Endodermal cell (in vitro differentiated cells): ENCODE measurements at regions not wholly inside any gene's neighbourhood (a gene's known extent, or its start where the extent isn't known, plus 50 kb on each side); places are given as distances from the start of the nearest gene placed in this dataset.

Source experiments
- DNase-seq: peaks from one replicate; pipeline ENCODE4 v3.0.0-alpha.2; 2017
- H3K27ac ChIP-seq: 2 replicates; pipeline ENCODE4 v1.5.1; 2013; ENCODE audit warnings: mild to moderate bottlenecking, low read depth, low read length, moderate library complexity
- H3K27me3 ChIP-seq: 2 replicates; pipeline ENCODE4 v1.6.1; 2013; ENCODE audit warnings: mild to moderate bottlenecking, low read length, moderate library complexity; ENCODE audit not compliant: insufficient read depth, control insufficient read depth, poor library complexity, severe bottlenecking
- H3K36me3 ChIP-seq: 2 replicates; pipeline ENCODE4 v1.7.0; 2013; ENCODE audit warnings: mild to moderate bottlenecking, low read length, moderate library complexity; ENCODE audit not compliant: control insufficient read depth, insufficient read depth
- H3K4me1 ChIP-seq: one replicate; pipeline ENCODE4 v1.7.0; 2013; ENCODE audit warnings: low read length; ENCODE audit not compliant: control insufficient read depth, insufficient read depth
- H3K4me3 ChIP-seq: 2 replicates; pipeline ENCODE4 v1.5.1; 2013; ENCODE audit warnings: mild to moderate bottlenecking, low read length, moderate library complexity
- H3K9ac ChIP-seq: 2 replicates; pipeline ENCODE4 v1.6.1; 2013; ENCODE audit warnings: mild to moderate bottlenecking, low read length, moderate library complexity; ENCODE audit not compliant: poor library complexity, severe bottlenecking; ENCODE audit errors: extremely low read depth
- H3K9me3 ChIP-seq: 2 replicates; pipeline ENCODE4 v1.6.1; 2013; ENCODE audit warnings: mild to moderate bottlenecking, low read length, moderate library complexity; ENCODE audit not compliant: control insufficient read depth
- H3K27ac Mint-ChIP-seq: 2 replicates; pipeline ENCODE4 v1.8.0; 2020; ENCODE audit warnings: mixed read lengths
- H3K27me3 Mint-ChIP-seq: 2 replicates; pipeline ENCODE4 v1.8.0; 2021; ENCODE audit warnings: mild to moderate bottlenecking, mixed read lengths; ENCODE audit not compliant: insufficient read depth
- H3K36me3 Mint-ChIP-seq: 2 replicates; pipeline ENCODE4 v1.8.0; 2020; ENCODE audit warnings: low read depth, mixed read lengths
- H3K4me1 Mint-ChIP-seq: 2 replicates; pipeline ENCODE4 v1.8.0; 2020; ENCODE audit warnings: mixed read lengths
- H3K4me3 Mint-ChIP-seq: 2 replicates; pipeline ENCODE4 v1.8.0; 2020; ENCODE audit warnings: mild to moderate bottlenecking, moderate library complexity, mixed read lengths
- H3K9me3 Mint-ChIP-seq: 2 replicates; pipeline ENCODE4 v1.8.0; 2020; ENCODE audit warnings: mild to moderate bottlenecking, mixed read lengths
- WGBS, 2 experiments: methylation state at CpG; one replicate each; pipeline versions ENCODE4 v1.1.5 to v1.1.7; 2013; ENCODE audit warnings: missing lambda C conversion rate in 2 of 2, mixed read lengths in 1 of 2; ENCODE audit not compliant: insufficient coverage in 1 of 2, insufficient read length in 1 of 2; 5-methylcytosine and 5-hydroxymethylcytosine counted together
- TF ChIP-seq, protein P1 (sequence below): fragments of 200-600 bp; sonication (generic); conservative IDR thresholded peaks from 2 replicates; pipeline ENCODE4 v1.5.0; 2021; ENCODE audit warnings: antibody characterized with exemption, mild to moderate bottlenecking

DNA sequence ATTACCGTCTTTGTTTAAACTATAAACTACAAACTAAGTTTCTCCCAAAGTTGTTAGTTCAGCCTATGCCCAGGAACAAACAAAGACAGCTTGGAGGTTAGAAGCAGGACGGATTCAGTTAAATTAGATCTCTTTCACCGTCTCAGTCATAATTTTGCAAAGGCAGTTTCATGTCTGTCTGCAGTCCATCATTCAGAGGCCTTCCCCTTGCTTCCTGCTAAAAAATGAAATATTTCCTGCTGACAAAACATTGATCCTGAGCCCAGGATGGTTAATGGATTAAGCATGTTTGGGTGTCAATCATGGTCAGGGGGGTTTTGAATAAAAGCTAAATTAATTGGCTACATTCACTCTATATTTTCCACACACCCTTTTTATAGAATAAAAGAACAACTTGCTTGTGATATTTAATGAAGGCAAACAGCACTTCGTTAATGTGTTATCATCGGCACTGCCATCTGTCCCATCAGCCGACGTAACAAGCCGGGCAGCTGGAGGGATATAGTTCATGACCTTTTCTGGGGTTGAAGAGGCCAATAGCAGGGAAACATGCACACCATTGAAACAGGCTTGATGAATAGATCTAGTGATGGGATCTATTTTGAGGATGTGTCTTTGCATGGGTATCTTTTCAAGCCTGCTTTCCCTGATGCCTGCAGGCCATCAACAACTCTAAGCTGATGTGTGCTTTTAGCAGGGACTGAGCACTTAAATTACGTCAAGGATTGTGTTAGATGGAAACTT, 521.3 kb upstream of the TMEM132C start:
- H3K27me3 Mint-ChIP-seq, result no peaks in the 10 kb centered on the region
- no peak overlapping the region for H3K9ac ChIP-seq
- TF ChIP-seq, protein P1, sequence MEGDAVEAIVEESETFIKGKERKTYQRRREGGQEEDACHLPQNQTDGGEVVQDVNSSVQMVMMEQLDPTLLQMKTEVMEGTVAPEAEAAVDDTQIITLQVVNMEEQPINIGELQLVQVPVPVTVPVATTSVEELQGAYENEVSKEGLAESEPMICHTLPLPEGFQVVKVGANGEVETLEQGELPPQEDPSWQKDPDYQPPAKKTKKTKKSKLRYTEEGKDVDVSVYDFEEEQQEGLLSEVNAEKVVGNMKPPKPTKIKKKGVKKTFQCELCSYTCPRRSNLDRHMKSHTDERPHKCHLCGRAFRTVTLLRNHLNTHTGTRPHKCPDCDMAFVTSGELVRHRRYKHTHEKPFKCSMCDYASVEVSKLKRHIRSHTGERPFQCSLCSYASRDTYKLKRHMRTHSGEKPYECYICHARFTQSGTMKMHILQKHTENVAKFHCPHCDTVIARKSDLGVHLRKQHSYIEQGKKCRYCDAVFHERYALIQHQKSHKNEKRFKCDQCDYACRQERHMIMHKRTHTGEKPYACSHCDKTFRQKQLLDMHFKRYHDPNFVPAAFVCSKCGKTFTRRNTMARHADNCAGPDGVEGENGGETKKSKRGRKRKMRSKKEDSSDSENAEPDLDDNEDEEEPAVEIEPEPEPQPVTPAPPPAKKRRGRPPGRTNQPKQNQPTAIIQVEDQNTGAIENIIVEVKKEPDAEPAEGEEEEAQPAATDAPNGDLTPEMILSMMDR, result no peak
- no peak overlapping the region for H3K27ac ChIP-seq
- peaks cover 2% of the 10 kb centered on the region for H3K9me3 Mint-ChIP-seq
- WGBS, 2 experiments, result 93 to 94% methylated on average over 9 of the region's 9 CpGs
- no peak for DNase-seq
- H3K4me1 ChIP-seq, result no peaks in the 10 kb centered on the region
- no peaks in the 10 kb centered on the region for H3K36me3 Mint-ChIP-seq
- no peaks in the 10 kb centered on the region for H3K4me1 Mint-ChIP-seq
- H3K36me3 ChIP-seq, result no peaks in the 10 kb centered on the region
- H3K4me3 ChIP-seq, result no peak overlapping the region
- no peaks in the 10 kb centered on the region for H3K9me3 ChIP-seq
- H3K27ac Mint-ChIP-seq, result no peak overlapping the region
- no peak overlapping the region for H3K4me3 Mint-ChIP-seq
- H3K27me3 ChIP-seq, result no peaks in the 10 kb centered on the region

- Mint-ChIP-seq H3K27ac (no peak overlapping the region), H3K9me3 (peaks cover 2% of the 10 kb centered on the region), H3K4me1 (no peaks in the 10 kb centered on the region), H3K4me3 (no peak overlapping the region), H3K27me3 (no peaks in the 10 kb centered on the region), H3K36me3 (no peaks in the 10 kb centered on the region)
- no peak for DNase-seq
- no peak overlapping the region for H3K9ac ChIP-seq
- no peak overlapping the region for H3K27ac ChIP-seq
- TF ChIP-seq, protein P1, result no peak
- peaks cover 2% of the 10 kb centered on the region for H3K4me1 ChIP-seq
- H3K4me3 ChIP-seq, result no peak overlapping the region
- no peaks in the 10 kb centered on the region for H3K36me3 ChIP-seq
- no peaks in the 10 kb centered on the region for H3K27me3 ChIP-seq
- no peaks in the 10 kb centered on the region for H3K9me3 ChIP-seq
- 88% methylated on average over 3 of the region's 3 CpGs; no CpG with 5 or more reads in 1 of the 2 experiments for WGBS, 2 experiments
Measured at GRCh38 chr12:127749416-127749815, 517.6 kb upstream of the TMEM132C start.

DNA sequence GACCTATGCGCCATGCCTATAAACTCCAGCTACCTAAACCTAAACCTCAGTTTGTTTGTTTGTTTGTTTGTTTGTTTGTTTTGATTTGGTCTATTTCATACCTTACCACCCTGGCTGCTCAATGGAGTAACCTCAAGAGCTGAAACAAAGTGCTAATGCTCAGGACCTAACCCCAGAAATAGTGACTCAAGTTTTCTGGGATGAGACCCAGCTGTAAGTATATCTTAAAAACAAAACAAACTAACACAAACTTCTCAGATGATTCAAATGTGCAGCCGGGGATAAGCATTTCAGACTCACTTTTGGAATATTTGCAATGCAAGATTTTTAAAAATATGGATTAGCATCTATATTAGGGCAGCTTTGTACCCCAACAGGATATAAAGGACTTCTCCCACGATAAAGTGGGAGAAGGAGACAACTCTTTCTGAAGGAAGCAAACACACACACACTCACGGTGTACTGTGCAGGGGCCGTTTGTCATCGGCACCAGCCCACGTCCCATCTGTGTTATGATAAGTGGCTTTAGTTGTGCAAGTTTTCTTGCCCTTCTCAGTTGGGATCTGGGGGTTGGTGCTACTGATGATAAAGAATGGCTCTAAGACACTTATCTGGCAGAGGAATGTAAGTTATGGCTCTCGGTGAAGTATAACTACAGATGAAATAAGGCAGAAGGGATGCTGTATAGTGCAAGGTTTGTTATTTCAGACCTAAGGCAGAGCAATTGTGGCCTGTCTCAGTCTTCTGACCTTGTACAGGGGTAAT, 516.7 kb upstream of the TMEM132C start:
- Histone ChIP-seq H3K9ac (no peak overlapping the region), H3K27me3 (no peaks in the 10 kb centered on the region), H3K36me3 (no peaks in the 10 kb centered on the region), H3K4me1 (peaks cover 2% of the 10 kb centered on the region), H3K27ac (no peak overlapping the region), H3K4me3 (no peak overlapping the region), H3K9me3 (peaks cover 5% of the 10 kb centered on the region)
- H3K4me1 Mint-ChIP-seq, result no peaks in the 10 kb centered on the region
- H3K27me3 Mint-ChIP-seq, result no peaks in the 10 kb centered on the region
- H3K9me3 Mint-ChIP-seq, result peaks cover 3% of the 10 kb centered on the region
- no peak overlapping the region for H3K27ac Mint-ChIP-seq
- no peak overlapping the region for H3K4me3 Mint-ChIP-seq
- TF ChIP-seq, protein P1, result no peak
- WGBS, 2 experiments, result 95 to 100% methylated on average over 1 to 7 of the region's 8 CpGs
- no peak for DNase-seq
- no peaks in the 10 kb centered on the region for H3K36me3 Mint-ChIP-seq
